Stimulated activated CD4-positive, alpha-beta T cell treated with anti-CD3 and anti-CD28 coated beads, Interleukin-4, amount 100 ng/mL, for 48 hours (primary cell): ENCODE measurements at regions not wholly inside any gene's neighbourhood (a gene's known extent, or its start where the extent isn't known, plus 50 kb on each side); places are given as distances from the start of the nearest gene placed in this dataset.
"Not testable (repeated sequence)": the region's sequence is repeated elsewhere in the genome, so short reads cannot be mapped to it uniquely, and the experiment has no call there.

ENCODE experiments used
- DNase-seq, 2 donors: peaks; one replicate each; pipeline ENCODE4 v3.0.0-alpha.2; 2020; ENCODE audit warnings: low read depth in 2 of 2

DNA sequence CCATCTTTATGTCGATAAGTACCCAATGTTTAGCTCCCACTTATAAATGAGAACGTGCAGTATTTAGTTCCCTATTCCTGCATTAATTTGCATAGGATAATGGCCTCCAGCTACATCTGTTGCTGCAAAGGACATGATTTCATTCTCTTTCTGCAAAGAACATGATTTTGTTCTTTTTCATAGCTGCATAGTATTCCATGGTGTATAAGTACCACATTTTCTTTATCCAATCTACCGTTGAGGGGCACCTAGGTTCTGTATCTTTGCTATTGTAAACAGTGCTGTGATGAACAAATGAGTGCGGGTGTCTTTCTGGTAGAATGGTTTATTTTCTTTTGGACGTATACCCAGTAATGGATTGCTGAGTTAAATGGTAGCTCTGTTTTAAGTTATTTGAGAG is 63.0 kb downstream of the HLX start:
- no peak for DNase-seq

DNA sequence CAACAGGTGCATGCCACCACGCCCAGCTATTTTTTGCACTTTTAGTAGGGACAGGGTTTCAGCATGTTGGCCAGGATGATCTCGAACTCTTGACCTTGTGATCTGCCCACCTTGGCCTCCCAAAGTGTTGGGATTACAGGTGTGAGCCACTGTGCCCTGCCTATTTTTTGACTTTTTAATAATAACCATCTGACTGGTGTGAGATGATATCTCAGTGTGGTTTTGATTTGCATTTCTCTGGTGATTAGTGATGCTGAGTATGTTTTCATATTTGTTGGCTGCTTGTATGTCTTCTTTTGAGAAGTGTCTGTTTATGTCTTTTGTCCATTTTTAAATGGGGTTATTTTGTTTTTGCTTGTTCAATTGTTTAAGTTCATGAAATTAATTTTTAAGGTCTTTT is 63.7 kb downstream of the HLX start:
- not testable (repeated sequence) for DNase-seq

DNA sequence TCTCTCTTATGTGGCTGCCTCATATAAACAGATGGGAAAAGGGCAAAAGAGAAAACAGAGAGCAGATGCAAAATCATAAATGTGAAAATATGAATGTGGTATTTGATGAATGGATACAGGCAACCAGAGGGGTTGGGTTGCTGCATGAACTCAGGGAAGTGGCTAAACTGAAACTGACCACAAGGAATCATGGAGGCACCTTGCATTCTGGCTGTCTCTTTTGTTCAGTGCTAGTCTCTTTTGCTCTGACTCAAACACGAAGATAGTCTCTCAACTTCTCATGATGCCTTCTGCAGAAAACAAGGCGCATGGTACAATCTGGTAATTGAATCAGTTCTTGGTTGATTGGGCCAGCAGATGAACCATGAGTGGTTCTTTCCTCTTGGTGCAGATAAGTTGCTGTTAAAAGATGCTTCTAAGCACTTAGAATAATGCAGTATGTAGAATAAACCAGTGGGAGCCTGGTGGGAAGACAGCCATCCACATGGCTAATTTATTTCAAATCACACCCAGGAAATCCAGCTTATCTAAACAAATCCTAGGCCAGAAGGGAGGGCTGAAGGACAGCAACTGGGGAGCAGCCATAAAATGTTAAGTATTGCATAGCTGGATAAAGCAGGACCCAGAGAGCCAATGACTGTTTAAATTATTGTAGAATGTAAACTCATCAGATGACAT is 64.2 kb downstream of the HLX start:
- DNase-seq: no peak

DNA sequence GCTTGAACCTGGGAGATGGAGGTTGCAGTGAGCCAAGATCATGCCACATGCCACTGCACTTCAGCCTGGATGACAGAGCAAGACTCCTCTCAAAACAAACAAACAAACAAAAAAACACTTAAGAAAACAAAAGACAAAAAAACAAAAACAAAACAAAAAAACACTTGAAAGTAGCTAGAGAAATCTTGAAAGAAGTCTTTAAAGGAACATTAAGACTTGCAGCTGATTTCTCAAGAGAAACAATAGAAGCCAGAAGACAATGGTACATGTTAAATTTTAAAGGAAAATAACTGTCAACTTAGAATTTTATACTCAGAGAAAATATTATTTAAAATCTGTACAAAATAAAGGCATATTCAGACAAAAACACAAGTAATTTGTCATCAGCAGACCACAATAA is 71.3 kb downstream of the HLX start:
- DNase-seq: no peak

DNA sequence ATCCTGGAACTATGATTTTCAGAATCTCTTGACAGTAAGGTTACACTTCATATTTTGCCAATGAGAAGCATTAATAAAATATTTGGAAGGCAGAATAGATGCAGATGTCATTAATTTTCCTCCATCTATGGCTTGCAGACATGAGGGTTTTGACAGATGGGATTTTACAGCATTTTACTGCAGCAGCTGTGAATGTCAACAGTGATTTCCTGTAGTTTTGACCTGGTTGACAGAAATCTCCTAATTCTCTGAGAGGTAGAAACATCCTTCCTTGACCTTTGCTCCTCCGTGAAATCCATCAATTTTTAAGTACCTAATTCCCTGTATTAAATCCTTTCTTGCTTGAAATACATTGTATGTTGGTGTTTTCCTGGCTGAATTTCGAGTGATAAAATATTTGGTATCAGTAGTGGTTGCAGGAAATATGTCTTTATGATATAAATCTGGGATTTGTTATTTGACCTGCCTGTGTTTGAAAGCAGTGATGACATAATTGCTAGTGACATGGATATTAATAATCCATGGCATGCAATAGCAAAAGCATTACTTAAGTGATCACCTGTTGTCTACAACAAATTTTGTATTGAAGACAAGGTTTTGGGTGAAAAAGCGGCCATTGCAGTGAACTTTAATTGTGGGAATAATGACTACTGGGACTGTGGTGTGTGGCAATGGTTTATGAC is 73.9 kb downstream of the HLX start:
- DNase-seq: no peak

DNA sequence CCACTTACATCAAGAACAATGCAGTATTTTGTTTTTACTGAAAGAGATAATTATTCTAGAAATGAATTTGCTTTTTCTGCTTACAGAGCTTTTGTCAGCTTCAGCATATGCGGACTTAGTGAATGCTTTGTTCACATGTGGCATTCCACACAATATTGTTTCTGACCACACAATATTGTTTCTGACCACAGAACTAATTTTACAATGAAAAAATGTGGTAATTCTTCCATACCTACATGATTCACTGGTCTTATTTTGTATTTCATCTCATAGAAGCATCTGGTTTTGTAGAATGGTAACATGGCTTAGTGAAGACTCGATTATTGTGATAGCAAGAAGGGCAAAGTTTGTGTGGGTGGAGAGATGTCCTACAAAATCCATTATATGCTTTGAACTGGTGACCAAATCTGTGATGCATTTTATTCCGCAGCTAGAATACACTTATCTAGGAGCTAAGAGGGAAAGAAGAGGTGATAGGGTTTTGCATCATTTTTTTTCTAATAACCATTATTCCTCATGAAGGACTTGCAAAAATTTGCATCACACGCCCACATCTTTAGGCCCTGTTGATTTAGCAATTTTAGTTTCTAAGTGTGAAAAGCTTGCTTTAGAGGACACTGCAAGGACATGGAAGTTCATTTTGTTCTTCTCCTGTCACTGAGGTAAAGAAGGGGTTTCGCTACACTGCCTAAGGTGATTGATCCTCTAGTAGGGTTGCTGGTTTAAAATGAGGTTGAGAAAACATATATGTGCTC is 75.3 kb downstream of the HLX start:
- DNase-seq: no peak

DNA sequence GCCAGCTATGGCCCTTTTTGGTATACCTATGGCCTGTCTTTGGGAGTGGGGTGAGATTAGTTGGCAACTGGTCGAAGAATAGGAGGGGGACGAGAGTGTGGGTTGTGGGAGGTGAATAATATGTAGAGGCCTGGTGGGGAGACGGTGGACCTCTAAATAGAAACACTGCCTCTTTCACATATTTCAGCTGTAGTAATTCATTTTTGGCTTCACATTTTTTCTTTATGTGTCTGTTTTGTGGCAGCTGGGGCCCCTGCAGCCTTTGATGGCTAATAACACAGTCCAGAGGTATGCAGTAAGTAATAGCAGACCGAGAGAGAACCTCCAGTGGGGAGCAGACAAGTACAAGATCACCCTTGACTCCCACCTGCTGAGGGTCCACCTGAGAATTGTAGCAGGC is 75.9 kb downstream of the HLX start:
- DNase-seq: no peak

DNA sequence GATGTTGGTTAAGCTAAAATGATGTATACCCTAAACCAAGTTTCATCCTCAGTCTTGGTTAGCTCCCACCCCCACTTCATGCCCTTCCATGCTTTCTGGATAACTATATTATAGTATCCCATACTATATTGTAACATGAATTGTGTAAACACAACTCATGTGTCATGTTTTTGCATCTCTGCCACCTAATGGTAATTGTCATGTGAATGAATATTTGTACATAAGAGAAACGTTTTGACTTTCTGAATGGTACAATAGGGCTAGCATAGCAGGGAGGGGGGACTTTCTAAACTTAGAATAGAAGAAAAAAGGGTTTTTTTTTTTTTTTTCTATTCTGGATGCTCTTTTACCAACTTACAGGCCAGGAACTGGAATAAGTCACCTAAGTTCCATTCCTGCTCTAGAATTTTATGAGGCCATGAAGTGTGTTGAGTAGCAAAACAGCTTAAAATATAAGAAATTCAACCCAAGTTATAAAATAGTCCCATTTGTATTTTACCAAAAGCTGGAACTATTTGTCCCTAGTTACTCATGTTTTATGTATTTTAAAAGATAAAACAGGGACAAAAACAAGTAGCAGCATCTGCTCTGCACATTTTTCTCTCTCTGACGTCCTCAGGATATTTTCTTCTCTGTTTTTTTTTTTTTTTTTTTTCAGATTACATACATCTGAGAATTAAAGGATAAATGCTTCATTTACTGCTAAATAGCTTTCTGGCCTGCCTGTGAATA is 77.4 kb downstream of the HLX start:
- DNase-seq: no peak

DNA sequence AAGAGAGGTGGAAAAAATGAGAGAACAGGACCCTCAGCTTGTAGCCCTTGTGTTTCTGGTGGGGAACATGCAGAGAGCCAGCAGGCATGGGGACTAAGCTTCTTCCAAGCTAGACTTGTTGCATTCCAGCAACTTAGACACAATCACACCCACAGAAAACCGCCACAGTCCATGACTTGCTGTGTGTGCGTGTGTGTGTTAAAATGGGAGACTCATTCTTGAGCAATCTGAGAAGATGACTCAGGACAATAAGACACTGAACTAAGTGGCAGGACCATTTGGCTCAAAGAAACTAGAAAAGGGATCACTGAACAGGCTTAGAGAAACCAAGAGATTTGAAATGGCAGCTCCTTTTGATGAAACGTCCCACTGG is 78.0 kb downstream of the HLX start:
- DNase-seq: no peak

DNA sequence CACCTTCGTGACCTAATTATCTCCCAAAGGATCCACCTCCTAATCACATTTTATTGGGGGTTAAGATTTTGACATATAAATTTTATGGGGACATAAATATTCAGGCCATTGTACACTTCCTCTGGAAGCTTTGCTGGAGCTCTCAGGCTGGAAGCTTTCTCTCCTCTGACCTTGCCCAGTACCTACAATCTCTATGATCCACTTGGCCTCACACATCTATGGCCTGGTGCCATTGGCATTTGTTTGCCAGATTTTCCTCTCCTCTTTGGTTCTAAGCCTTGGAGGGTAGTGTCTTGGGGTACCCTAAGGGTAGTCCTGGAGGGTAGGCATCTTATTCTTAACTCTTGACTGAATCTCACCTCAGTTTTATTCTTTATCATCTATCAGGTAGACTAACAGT is 79.0 kb downstream of the HLX start:
- DNase-seq: no peak

DNA sequence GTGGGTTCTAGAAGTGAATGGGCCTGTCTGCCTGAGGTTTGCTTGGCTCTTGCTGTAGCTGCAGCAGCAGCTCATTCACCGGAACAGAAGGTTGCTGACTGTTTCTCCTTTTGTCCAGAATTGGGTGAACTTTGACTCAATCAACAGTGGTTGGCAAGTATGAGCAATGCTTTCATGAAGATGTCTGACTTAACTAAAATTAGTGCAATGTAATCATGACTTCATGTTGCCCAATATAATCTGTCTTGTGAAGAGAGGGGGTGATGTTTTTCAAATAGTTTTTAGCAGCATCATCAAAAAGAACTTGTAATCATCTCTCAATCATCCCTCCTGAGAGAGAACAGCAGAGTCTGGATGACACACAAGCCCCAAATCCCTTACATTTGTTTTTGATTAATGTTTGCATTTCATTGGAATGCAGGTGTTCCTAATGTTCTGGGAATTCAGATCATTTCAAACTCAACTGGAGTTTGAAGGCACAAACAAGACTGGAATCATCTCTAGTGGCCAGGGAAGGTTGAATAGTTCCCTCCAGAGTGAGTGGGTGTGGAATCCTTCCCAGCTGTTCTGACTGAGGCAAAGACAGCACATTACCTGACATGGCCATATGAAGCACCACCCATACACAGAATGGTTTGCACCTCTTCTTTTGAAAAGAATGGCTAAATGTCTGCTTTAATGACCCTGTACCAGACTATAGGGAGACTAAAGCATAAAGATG is 82.9 kb downstream of the HLX start:
- DNase-seq: no peak

DNA sequence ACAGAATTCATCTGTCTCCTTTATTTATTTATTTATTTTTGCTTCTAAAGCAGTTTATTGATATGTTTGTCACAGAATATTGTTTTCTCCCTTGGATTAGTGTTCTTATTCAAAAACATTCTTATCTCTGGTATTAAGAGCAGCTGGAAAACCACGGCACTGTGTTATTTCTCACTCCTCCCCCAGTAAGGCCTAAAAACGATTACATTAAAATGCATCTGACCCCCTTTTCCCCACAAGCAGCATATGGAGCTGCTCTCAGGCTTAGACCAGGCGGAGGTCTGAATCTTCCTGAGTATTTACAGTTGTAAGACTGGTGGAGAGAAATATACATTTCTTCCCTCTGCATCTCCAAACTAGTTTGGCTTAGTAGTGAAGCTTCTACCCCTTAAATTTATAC is 86.8 kb downstream of the HLX start:
- DNase-seq: no peak

DNA sequence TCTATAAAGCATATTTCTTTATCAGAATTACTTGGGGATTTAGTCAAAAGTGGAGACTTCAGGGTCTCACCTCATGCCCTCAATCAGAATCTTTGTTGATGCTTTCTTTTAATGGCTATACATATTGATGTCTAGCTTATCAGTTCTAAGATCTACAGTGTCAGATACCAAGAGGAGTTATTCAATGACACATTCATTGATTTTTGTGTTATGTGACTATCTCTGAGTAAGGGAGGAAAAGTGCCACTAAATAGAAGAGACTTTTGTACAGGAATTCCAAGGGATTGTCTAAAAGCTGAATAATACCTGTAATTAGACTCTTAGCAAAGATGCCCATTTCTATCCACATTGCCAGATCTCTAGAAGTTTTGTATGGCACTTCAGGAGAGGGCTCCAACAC is 87.2 kb downstream of the HLX start:
- no peak for DNase-seq

DNA sequence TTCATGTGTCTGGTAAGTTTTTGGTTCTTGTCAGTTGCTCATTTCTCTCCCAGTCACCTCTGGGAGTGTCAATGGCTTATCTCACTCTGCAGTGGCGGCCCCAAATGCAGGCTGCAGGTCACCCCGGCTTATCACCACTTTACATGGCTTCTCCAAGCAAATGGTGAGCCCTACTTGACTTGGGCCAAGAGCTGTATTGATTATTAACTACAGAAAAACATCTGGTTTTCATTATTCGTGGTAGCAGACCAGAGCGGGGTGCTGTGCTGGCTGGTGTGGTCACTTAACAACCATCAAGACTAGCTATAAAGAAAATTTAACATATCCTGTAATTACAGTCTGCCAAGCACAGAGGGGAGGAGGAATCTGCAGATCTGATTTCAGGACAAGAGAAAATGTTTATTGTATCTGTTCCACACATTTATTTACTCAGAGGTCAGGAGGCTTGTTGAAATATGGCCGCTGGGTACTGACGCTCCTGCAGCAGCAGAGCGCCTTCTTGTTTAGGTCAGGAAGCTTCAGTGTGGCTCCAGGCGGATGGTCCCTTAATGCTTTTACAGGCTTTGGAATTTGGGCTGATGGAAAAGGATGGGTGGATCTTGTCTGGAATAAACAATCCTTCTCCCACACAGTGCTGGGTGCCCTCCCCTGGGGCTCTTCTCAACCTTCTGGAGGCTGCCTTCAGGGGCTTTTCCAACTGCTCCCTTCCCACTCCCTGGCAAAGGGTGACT is 87.8 kb downstream of the HLX start:
- no peak for DNase-seq

DNA sequence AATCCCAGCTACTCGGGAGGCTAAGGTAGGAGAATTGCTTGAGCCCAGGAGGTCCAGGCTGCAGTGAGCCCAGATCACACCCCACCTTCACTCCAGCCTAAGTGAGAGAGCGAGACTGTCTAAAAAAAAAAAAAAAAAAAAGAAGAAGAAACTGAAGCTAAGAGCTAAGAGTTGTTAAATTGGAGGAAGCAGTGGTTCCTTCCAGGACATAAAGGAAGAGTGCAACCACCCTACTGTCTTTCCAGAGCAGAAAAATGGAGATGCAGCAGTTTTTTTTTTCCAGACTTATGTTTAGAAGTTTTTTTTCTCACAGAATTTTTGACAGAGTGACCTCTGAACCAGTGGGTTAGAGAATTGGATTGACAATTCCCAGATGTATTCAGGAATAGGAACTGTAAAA is 88.7 kb downstream of the HLX start:
- no peak for DNase-seq

DNA sequence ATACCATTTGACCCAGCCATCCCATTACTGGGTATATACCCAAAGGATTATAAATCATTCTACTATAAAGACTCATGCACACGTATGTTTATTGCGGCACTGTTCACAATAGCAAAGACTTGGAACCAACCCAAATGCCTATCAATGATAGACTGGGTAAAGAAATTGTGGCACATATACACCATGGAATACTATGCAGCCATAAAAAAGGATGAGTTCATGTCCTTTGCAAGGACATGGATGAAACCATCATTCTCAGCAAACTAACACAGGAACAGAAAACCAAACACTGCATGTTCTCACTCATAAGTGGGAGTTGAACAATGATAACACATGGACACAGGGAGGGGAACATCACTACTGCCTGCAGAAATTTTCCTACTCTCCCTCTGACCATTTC is 90.0 kb downstream of the HLX start:
- not testable (repeated sequence) for DNase-seq

DNA sequence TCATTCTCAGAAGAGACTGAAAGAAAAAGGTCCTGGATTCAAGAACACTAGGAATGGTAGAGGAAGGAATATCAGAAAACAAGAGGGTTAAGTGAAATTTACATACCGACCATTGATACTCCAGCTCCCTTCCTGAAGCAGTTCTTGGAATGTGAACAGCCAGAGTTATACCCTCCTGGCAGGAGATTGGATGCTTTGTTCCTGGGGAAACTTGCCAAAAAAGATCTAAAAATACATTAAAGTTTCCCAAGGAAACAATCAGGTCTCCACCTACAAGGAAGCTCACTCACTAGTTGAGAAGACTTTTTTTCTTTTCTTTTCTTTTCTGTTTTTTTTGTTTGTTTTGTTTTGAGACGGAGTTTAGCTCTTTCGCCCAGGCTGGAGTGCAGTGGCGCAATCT is 91.1 kb downstream of the HLX start:
- DNase-seq: no peak

DNA sequence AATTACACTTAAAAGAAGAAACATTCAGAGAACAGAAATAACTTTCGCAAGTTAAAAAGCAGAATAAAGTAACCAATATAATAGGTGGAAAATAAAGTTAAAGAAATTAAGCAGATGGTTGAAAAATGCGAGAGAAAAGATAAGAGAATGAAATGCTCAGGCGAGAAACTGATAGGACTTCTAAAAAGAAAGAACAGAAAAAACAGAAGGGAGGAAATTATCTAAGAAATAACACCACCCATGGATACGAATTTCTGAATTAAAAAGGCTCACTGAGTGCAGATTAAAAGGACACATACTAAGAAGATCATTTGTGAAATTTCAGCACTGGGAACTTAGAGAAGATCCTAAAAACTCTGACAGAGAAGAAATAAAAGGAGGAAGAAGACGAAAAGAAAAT is 92.0 kb downstream of the HLX start:
- DNase-seq: no peak

DNA sequence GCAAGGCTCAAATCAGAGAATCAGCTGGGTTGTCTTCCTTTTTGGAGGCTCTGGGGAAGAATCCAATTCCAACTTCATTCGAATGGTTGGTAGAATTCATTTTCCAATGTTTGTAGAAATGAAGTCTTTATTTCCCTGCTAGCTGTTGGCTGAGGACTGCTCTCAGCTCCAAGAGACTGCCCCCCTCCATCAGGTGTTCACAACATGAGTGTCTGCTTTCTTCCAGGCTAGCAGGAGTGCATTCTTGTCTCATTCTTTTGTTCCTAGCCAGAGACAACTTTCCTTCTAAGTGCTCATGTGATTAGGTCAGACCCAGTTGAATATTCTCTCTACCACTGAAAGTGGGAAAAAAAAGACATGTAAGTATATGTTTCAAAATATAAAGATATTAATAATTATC is 95.2 kb downstream of the HLX start:
- no peak for DNase-seq

DNA sequence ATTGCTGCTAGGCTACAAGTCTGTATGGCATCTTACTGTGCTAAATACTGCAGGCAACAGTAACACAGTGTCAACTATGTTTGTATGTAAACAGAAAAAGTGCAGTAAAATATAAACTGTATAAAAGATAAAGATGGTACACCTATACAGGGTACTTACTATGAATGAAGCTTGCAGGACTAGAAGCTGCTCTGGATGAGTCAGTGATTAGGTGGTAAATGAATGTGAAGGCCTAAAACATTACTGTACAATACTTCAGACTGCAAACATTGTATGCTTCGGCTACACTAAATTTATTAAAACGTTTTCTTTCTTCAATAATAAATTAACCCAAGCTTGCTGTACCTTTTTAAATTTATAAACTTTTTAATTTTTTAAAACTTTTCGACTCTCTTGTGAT is 97.1 kb downstream of the HLX start:
- no peak for DNase-seq

DNA sequence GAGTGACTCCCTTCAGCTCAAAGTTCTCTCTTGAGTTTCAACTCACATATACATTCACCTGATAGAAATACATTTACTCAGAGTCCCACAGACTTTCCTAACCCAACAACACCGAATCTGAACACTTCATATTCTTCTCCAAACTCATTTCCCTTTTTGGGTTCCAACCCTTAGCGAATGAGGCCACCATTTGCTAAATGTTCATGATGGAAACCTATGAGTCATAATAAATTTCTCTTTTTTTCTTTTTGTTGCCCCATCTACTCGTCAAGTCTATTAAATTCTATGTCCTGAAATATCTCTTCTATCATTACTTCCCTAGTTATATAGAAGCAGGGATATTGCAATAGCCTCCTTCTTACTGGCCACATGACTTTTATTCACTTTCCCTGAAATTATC is 100.1 kb downstream of the HLX start:
- no peak for DNase-seq
